Caki2 (cell line): ENCODE measurements at regions not wholly inside any gene's neighbourhood (a gene's known extent, or its start where the extent isn't known, plus 50 kb on each side); places are given as distances from the start of the nearest gene placed in this dataset.

Experiments used
- DNase-seq: peaks from one replicate; pipeline ENCODE4 v3.0.0-alpha.2; 2015; ENCODE audit warnings: low read depth
- in situ Hi-C: cut with HindIII; loops from 2 replicates; pipeline ENCODE4 v1.10.0; 2016; ENCODE audit warnings: low sequenced_read_pairs, low pct_unique_long_range_greater_than_20kb, mixed read lengths

DNA sequence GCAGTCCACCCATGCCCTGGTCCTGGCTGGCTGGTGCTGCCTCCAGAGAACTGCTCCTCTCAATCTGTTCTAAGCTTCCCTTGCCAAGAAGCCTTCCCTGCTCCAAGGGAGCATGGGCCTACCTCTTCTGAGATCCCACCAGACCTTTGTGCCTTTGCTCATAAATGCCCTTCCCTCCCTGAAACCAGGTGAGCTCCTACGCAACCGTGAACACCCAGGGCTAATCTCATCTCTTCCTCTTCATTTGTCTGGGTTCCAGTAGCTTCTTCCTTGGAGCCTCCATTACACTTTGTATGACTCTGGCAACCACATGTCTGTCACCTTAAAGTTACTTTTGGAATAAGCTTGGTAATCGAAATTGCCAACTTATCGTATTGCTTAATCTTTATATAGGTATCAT lies 270.6 kb downstream of the PBX3 start:
- in situ Hi-C loops = no loop called here
- DNase-seq = no peak

DNA sequence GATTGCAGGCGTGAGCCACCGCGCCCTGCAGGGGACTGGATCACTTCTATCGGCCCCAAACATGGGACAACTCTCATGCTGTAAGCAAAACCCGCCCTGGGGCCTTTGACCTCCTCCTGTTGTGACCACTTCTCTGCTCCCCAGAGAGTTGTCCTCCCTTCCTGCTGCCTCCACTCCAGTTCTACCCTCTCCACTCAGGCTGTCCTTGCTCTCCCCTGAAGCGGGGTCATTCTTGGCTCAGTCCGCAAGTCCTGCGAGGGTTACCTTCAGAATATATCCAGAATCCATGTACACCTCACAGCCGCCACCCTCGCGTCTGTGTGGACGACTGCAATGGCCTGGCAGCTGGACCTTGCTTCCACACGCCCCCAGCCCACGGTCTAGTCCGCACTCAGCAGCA lies 273.7 kb downstream of the PBX3 start:
- in situ Hi-C loops = no loop called here
- DNase-seq = no peak

- no peak for DNase-seq
- in situ Hi-C loops = no loop called here
Measured at GRCh38 chr9:126023962-126024361, 276.8 kb downstream of the PBX3 start.

DNA sequence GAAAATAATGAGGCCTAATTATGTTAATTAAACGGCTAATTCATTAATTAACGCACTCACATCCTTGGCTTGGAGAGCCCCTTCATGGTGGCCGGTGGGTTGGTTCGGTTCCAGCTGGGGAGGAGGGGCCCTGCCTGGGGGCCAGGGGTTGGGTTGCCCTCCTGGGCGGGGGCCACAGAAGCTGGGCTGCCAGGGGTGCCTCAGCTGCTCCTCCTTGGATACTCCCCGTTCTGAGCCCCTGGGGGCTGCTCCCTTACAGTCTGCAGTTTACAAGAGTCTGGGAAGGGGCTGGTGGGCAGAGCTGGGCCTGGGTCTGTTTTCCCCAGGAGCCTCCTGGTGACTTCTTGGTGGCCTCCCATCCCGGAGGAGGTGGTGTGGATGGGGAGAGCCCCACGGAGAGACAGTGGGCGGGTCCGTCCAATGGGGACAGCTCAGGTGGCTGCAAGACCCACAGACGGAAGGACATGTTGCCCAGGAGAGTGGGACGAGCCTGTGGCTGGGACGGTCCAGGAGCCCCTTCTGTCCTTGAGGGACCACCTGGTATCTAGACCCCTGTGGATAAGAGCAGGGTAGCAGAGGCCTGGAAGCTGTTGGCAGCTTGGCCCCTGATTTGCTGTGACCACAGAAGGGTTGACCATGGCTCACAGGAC lies 277.5 kb downstream of the PBX3 start:
- in situ Hi-C loops = no loop called here
- DNase-seq = no peak

- DNase-seq = no peak
- in situ Hi-C loops = no loop called here
Measured at GRCh38 chr9:126025991-126026390, 278.8 kb downstream of the PBX3 start.

GRCh38 chr9:126027566-126027965 lies 280.4 kb downstream of the PBX3 start:
- no peak for DNase-seq
- in situ Hi-C loops = no loop called here

- no peak for DNase-seq
- in situ Hi-C loops = no loop called here
Measured at GRCh38 chr9:126028746-126029145, 281.6 kb downstream of the PBX3 start.

GRCh38 chr9:126030716-126031115 lies 283.5 kb downstream of the PBX3 start:
- in situ Hi-C loops = no loop called here
- DNase-seq = no peak

- no peak for DNase-seq
- in situ Hi-C loops = no loop called here
Measured at GRCh38 chr9:126031116-126031515, 283.9 kb downstream of the PBX3 start.

DNA sequence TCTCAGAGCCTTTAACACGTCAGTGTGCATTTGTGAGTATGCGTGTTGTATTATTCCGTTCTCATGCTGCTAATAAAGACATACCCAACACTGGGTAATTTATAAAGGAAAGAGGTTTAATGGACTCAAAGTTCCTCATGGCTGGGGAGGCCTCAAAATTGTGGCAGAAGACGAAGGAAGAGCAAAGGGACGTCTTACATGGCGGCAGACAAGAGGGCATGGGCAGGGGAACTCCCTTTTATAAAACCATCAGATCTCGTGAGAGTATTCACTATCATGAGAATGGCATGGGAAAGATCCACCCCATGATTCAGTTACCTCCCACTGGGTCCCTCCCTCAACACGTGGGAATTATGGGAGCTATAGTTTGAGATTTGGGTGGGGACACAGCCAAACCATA lies 285.0 kb downstream of the PBX3 start:
- no peak for DNase-seq
- in situ Hi-C loops = no loop called here

GRCh38 chr9:126033318-126033717 lies 286.1 kb downstream of the PBX3 start:
- in situ Hi-C loops = no loop called here
- DNase-seq = no peak

GRCh38 chr9:126033956-126034355 lies 286.8 kb downstream of the PBX3 start:
- in situ Hi-C loops = no loop called here
- DNase-seq = no peak

DNA sequence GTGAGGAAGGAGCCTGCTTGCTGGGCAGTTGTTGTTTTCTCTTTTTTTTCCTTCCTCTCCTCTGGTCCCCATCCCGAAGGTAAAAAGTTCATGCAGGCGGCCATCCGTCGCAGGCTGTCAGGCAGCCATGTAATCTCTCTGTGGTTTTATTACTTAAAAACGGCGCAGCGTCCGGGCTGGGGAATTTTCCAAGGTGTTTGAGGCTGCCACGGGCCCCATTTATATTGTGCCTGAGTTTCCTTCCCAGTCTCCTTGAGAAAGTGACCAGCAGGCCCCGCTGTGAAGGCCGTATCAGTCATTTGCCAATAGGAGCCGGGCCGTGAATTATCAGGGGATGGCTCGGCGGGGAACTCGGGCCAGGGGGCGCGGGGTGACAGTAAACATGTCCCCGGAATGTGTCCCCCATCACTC lies 289.7 kb downstream of the PBX3 start:
- in situ Hi-C loops = no loop called here
- DNase-seq = no peak

GRCh38 chr9:126038790-126039189 lies 287.8 kb upstream of the MVB12B start:
- in situ Hi-C loops = no loop called here
- DNase-seq = no peak

- in situ Hi-C loops = no loop called here
- no peak for DNase-seq
Measured at GRCh38 chr9:126043681-126044080, 282.9 kb upstream of the MVB12B start.

DNA sequence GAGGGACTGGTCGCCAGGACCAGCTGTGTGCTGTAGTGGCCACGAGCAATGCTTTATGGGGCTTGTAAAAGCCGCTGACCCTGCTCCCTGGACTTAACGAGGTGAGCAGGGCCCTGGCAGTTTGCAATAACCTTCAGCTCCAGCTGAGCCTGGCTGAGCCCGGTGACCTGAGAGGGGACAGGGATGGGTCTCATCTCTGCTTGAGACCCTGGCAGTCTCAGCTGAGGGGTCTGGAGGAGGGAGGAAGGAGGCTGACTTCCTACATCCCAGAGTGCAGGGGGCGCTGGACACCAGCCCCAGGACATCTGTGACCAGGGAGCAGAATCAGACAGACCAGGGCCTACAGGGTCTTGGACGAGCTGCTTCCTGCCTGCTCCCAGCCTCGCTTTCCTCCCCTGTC lies 277.5 kb upstream of the MVB12B start:
- in situ Hi-C loops = no loop called here
- DNase-seq = no peak

DNA sequence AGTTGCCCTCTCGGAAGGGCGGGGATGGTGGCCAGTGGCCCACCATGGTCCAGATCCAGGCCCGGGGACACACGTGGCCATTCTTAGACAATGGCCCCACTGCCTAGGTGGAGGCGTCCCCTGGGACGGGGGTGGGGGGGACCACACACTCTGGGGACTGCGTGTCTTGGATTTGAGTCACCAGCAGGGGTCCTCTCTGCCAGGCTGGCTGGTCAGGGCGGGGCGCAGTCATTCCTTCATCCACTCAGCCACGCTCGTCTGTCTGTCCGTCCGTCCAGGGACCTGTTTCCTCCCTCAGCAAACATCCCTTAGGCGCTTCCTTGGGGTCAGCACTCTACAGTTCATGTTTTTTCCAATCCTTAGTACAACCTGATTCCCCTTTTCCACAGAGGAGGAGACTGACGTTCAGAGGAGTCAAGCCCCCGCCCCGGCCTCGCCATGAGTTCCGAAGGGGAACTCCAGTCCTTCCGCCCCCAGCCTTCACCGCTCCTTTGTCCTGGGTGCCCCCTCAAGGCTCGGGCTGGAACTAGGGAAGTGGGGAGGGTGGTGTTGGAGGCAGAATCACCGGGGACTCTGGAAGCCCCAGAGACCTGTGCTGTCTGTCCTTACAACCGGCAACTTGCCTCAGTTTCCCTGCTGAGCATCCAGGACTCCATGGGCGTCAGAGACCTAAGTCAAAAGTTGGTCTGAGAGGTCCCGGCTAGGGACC lies 276.6 kb upstream of the MVB12B start:
- DNase-seq = no peak
- in situ Hi-C loops = no loop called here

DNA sequence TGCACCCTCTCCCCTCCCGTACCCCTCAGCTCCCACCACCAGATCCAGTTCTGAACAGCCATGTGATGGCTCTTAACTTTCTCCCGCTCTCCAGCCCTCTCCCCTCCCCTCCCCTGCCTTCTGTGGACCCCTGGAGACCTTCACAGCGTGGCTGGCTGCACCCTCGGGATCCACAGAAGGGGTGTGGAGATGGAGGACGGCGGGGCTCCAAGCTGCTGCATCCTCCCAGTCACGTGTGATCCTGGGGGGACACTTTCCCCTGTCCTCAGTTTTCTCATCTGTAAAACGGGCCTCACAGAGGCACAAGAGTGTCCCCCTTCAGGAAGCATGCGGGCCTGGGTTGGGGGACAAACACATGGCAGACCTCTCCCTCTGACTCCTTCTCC lies 276.0 kb upstream of the MVB12B start:
- no peak for DNase-seq
- in situ Hi-C loops = no loop called here

GRCh38 chr9:126051446-126052130 lies 275.0 kb upstream of the MVB12B start:
- DNase-seq = no peak
- in situ Hi-C loops = no loop called here

DNA sequence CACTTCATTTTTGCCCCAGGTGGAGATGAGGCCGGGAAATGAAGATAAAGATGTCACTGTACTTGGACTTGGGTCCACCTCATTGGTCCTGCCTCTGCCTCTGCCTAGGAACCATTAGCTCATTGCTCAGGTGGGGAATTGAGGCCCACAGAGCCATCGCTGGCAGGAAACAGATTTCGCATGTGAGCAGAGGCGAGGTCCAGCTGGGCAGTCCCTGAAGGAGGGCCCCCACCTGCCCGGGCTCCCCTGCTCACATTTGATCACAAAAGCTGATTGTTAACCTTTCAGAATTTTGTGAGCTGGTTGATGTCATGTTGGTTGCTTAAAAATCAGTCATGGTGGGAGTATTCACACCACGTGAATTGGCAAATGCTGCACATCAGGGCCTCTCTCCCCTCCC lies 273.8 kb upstream of the MVB12B start:
- in situ Hi-C loops = no loop called here
- no peak for DNase-seq
